Large intestine (tissue), 3 donors: ENCODE measurements at regions not wholly inside any gene's neighbourhood (a gene's known extent, or its start where the extent isn't known, plus 50 kb on each side); places are given as distances from the start of the nearest gene placed in this dataset.

Experiments
- DNase-seq, 2 donors: peaks; one replicate each; pipeline versions ENCODE4 v3.0.0 to v3.0.0-alpha.2; 2013
- H3K27ac ChIP-seq: one replicate; pipeline ENCODE4 v1.5.1; 2013; ENCODE audit warnings: low read length
- H3K27me3 ChIP-seq: 2 replicates; pipeline ENCODE4 v1.6.1; 2013; ENCODE audit warnings: low read length; ENCODE audit not compliant: control insufficient read depth, insufficient read depth
- H3K36me3 ChIP-seq: 2 replicates; pipeline ENCODE4 v1.6.1; 2013; ENCODE audit warnings: low read length; ENCODE audit not compliant: control insufficient read depth, insufficient read depth
- H3K4me1 ChIP-seq: one replicate; pipeline ENCODE4 v1.6.1; 2013; ENCODE audit warnings: low read length; ENCODE audit not compliant: control insufficient read depth, insufficient read depth
- H3K4me3 ChIP-seq: one replicate; pipeline ENCODE4 v1.5.1; 2013; ENCODE audit warnings: low read length
- H3K9me3 ChIP-seq: one replicate; pipeline ENCODE4 v1.6.1; 2013; ENCODE audit warnings: mild to moderate bottlenecking, low read depth, low read length, moderate library complexity; ENCODE audit not compliant: control insufficient read depth
- WGBS: methylation state at CpG from one replicate; pipeline ENCODE4 v1.1.5; 2013; ENCODE audit warnings: low lambda C conversion rate; ENCODE audit not compliant: insufficient coverage; 5-methylcytosine and 5-hydroxymethylcytosine counted together

DNA sequence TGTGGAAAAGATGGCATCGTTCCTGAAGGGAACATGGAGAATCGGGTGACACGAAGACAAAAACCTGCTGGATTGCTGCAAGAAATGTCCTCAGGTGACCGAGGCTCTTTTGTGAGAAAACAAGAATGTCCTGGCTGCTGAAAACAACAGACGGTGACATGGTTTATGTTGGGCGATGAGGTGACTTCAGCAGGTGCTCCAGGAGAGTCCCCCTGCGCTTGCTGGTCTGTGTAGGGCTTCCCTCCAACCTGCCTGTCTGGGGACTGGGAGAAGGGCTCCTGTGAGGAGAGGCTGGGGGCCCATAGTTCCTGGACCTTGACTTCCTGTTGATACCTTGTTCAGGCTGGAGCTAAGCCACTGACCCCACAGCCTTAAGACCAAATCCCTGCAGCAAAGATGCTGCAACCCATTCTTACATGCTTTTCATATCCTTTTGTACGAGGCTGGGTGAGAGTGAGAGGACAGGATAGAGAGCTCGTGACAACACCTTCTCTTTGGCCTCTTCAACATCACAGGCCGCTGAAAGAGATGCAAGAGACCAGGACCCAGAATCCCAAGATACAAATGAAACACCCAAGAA is 134.8 kb downstream of the CD83 start:
- Histone ChIP-seq H3K9me3 (no peaks in the 10 kb centered on the region), H3K27me3 (no peaks in the 10 kb centered on the region), H3K36me3 (no peaks in the 10 kb centered on the region), H3K4me3 (no peak overlapping the region), H3K4me1 (no peaks in the 10 kb centered on the region), H3K27ac (no peak overlapping the region)
- no peak for DNase-seq
- 100% methylated on average over 3 of the region's 10 CpGs for WGBS

GRCh38 chr6:14254505-14254904 is 136.9 kb downstream of the CD83 start:
- Histone ChIP-seq H3K36me3 (no peaks in the 10 kb centered on the region), H3K4me1 (no peaks in the 10 kb centered on the region), H3K27me3 (no peaks in the 10 kb centered on the region), H3K9me3 (no peaks in the 10 kb centered on the region), H3K4me3 (no peak overlapping the region), H3K27ac (no peak overlapping the region)
- 90% methylated on average over 2 of the region's 7 CpGs for WGBS
- DNase-seq, result no peak

DNA sequence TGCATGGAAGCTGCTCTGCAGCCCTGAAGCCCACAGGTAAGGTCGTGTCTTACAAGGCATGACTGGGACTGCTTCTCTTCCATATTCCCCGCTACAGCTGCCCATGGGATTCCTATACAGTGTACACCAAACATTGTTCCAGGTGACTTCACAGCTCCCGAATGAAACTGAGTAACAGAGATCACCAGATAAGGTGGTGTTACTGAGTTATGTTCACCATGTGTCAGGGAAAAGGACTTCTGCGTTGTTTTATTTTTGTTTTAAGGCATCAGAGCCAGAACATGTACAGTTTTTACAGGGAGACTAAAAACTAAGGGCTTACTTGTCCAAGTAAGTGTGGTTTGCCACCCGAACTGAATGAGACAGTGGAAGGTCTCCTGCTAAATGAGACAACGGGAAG is 138.3 kb downstream of the CD83 start:
- H3K27ac ChIP-seq, result no peak overlapping the region
- H3K9me3 ChIP-seq, result no peaks in the 10 kb centered on the region
- no peak for DNase-seq
- H3K27me3 ChIP-seq, result no peaks in the 10 kb centered on the region
- no peaks in the 10 kb centered on the region for H3K4me1 ChIP-seq
- H3K4me3 ChIP-seq, result no peak overlapping the region
- H3K36me3 ChIP-seq, result no peaks in the 10 kb centered on the region
- WGBS, result no CpG with 5 or more reads among the region's 6 CpGs

DNA sequence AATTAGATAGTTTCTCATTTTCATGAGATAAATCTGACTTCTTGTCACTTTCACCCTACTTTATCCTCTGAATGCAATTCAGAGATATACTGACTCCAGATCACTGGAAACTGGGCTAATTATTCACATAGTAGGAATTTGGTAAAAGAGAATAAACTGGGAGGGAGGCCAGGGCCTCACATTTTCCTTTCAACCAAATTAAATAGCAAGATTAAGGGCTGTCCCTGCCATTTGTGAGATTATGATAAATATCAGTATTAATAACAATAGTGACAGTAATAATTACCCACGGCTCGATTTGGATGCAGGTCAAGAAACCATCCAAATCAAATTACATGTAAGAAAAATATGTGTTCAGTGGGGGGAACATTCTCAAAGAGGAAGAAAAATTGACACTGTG is 140.5 kb downstream of the CD83 start:
- DNase-seq, result no peak
- Histone ChIP-seq H3K27me3 (no peaks in the 10 kb centered on the region), H3K27ac (no peak overlapping the region), H3K4me1 (no peaks in the 10 kb centered on the region), H3K36me3 (no peaks in the 10 kb centered on the region), H3K9me3 (no peaks in the 10 kb centered on the region), H3K4me3 (no peak overlapping the region)
- 75% methylated on average over 2 of the region's 2 CpGs for WGBS

- no peak for DNase-seq
- Histone ChIP-seq H3K27me3 (no peaks in the 10 kb centered on the region), H3K4me3 (no peak overlapping the region), H3K27ac (no peak overlapping the region), H3K9me3 (no peaks in the 10 kb centered on the region), H3K4me1 (no peaks in the 10 kb centered on the region), H3K36me3 (no peaks in the 10 kb centered on the region)
- no CpG with 5 or more reads among the region's 12 CpGs for WGBS
These were observed 141.4 kb downstream of the CD83 start for GRCh38 chr6:14258695-14259593.

GRCh38 chr6:14259594-14260152 is 142.1 kb downstream of the CD83 start:
- no CpG with 5 or more reads among the region's 8 CpGs for WGBS
- no peak overlapping the region for H3K27ac ChIP-seq

GRCh38 chr6:14260839-14261238 is 143.3 kb downstream of the CD83 start:
- no CpG with 5 or more reads among the region's 1 CpG for WGBS
- no peaks in the 10 kb centered on the region for H3K27me3 ChIP-seq
- DNase-seq, result no peak
- H3K27ac ChIP-seq, result no peak overlapping the region
- H3K4me3 ChIP-seq, result no peak overlapping the region
- H3K4me1 ChIP-seq, result no peaks in the 10 kb centered on the region
- no peaks in the 10 kb centered on the region for H3K9me3 ChIP-seq
- H3K36me3 ChIP-seq, result no peaks in the 10 kb centered on the region

More at GRCh38 chr6:14259594-14260152, 142.1 kb downstream of the CD83 start:
- H3K36me3 ChIP-seq, result no peaks in the 10 kb centered on the region
- no peak for DNase-seq
- no peaks in the 10 kb centered on the region for H3K27me3 ChIP-seq
- no peaks in the 10 kb centered on the region for H3K9me3 ChIP-seq
- H3K4me1 ChIP-seq, result no peaks in the 10 kb centered on the region
- H3K4me3 ChIP-seq, result no peak overlapping the region

GRCh38 chr6:14263881-14264424 is 146.4 kb downstream of the CD83 start:
- H3K27ac ChIP-seq, result no peak overlapping the region
- H3K9me3 ChIP-seq, result no peaks in the 10 kb centered on the region
- no peak overlapping the region for H3K4me3 ChIP-seq
- no peaks in the 10 kb centered on the region for H3K4me1 ChIP-seq
- H3K36me3 ChIP-seq, result no peaks in the 10 kb centered on the region
- no peak for DNase-seq
- H3K27me3 ChIP-seq, result no peaks in the 10 kb centered on the region
- WGBS, result no CpG with 5 or more reads among the region's 1 CpG

DNA sequence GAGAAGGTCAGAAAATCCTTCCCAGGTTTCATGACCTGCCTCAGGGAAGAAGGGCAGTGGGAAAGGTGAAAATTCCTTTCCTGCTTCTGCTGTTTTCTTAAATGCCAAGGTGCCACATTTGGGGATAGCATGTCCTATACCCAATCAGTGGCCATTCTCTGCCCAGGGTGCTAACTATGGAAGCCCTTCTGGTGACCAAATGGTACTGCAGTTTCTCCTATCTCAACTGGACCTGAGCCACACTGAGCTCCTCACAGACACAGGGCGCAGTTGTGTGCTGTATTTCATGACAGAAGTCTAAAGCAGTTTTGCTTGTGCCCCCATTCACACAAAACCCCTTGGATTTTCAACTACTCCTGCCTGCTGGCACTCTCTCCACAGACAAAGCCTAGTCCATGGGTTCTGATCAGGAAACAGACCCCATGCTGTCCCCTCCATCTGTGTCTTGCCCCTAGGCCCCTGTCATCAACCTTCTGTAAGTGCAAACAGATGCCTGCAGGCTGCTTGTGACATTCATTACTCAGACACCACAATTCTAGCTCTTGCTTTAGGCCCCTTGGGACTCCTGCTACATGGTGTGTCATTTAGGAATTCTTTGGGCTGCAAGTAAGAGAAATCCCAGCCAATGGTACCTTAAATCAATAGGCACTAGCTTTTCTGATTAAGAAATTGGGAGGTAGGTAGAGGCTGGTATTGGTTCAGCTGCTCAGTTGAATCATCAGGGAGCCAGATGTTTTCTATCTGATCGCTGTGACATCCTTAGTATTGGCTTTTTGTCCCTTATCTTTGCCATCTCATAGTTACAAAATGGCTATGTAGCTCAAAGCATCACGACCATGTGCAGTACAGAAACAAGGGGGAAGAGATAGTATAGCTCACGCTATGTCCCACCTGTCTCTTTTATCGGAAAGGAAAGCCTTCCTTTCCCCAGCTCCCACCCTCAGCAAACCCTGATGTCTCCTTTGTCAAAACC is 147.8 kb downstream of the CD83 start:
- Histone ChIP-seq H3K36me3 (no peaks in the 10 kb centered on the region), H3K4me1 (no peaks in the 10 kb centered on the region), H3K27ac (no peak overlapping the region), H3K9me3 (no peaks in the 10 kb centered on the region), H3K4me3 (no peak overlapping the region), H3K27me3 (no peaks in the 10 kb centered on the region)
- no CpG with 5 or more reads among the region's 5 CpGs for WGBS
- DNase-seq, result no peak

DNA sequence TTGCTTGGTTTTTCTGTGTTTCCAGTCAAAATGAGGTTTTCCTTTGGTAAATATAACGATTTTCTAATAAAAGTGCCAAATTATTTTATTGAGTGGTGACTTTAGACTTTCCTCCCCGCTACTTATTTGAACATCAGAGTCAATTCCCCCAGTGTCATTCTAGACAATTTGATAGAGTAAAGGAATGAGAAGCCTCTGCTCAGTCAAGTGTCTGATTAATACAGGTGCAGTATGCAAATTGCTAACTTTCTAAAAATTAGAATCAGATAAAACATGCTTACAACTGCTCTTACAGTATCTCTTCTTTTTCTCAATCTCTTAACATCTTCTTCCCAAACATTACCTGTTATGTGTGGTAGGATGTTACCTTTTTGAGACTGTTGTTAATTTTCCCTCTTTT is 148.7 kb downstream of the CD83 start:
- H3K4me1 ChIP-seq, result no peaks in the 10 kb centered on the region
- DNase-seq, result no peak
- 100% methylated on average over 2 of the region's 2 CpGs for WGBS
- H3K27ac ChIP-seq, result no peak overlapping the region
- no peaks in the 10 kb centered on the region for H3K27me3 ChIP-seq
- no peaks in the 10 kb centered on the region for H3K9me3 ChIP-seq
- no peak overlapping the region for H3K4me3 ChIP-seq
- no peaks in the 10 kb centered on the region for H3K36me3 ChIP-seq
